H1 (cell line): ENCODE measurements at regions not wholly inside any gene's neighbourhood (a gene's known extent, or its start where the extent isn't known, plus 50 kb on each side); places are given as distances from the start of the nearest gene placed in this dataset.

Source experiments
- CTCF ChIA-PET: fragments of 300-600 bp; sonication (Branson Sonifier 250); formaldehyde crosslinking; loops from one replicate; lab custom pipeline; 2021; ENCODE audit not compliant: partially characterized antibody; lab: Charles Lee
- POLR2A ChIA-PET: fragments of 300-600 bp; sonication (Branson Sonifier 250); formaldehyde crosslinking; loops from one replicate; lab custom pipeline; 2021; ENCODE audit warnings: inconsistent platforms; ENCODE audit not compliant: partially characterized antibody; lab: Charles Lee
- DNase-seq, 2 experiments: peaks; one replicate each; pipeline versions ENCODE4 v3.0.0 to v3.0.0-alpha.2; 2010 to 2022; ENCODE audit warnings: low spot score in 2 of 2, low read depth in 1 of 2, mixed read lengths in 1 of 2
- FAIRE-seq: peaks from 2 replicates; lab custom pipeline; 2011; peaks lifted over from hg19 to GRCh38; lab: Jason Lieb, UNC
- H2AFZ ChIP-seq: 2 replicates; pipeline ENCODE4 v1.8.1; 2012; ENCODE audit warnings: low read length, inconsistent platforms
- H2AK5ac ChIP-seq: 2 replicates; pipeline ENCODE4 v1.6.1; 2013; ENCODE audit warnings: low read depth, low read length
- H2BK120ac ChIP-seq: replicated peaks from 2 replicates; pipeline ENCODE3; 2013; ENCODE audit warnings: low read depth, low read length, inconsistent platforms
- H2BK12ac ChIP-seq: 2 replicates; pipeline ENCODE4 v1.6.1; 2013; ENCODE audit warnings: low read depth, low read length
- H2BK15ac ChIP-seq: 2 replicates; pipeline ENCODE4 v1.6.1; 2013; ENCODE audit warnings: low read length
- H2BK20ac ChIP-seq: 2 replicates; pipeline ENCODE4 v1.6.1; 2013; ENCODE audit warnings: low read length
- H2BK5ac ChIP-seq: 2 replicates; pipeline ENCODE4 v1.6.1; 2013; ENCODE audit warnings: low read depth, low read length
- H3K14ac ChIP-seq: 2 replicates; pipeline ENCODE4 v1.6.1; 2013; ENCODE audit warnings: inconsistent platforms; ENCODE audit not compliant: insufficient read length
- H3K18ac ChIP-seq: 2 replicates; pipeline ENCODE4 v1.6.1; 2013; ENCODE audit warnings: low read length; ENCODE audit errors: extremely low read depth
- H3K23ac ChIP-seq: 2 replicates; pipeline ENCODE4 v1.6.1; 2013; ENCODE audit warnings: inconsistent platforms; ENCODE audit not compliant: insufficient read length
- H3K23me2 ChIP-seq: 2 replicates; pipeline ENCODE4 v1.6.1; 2013; ENCODE audit warnings: low read depth, low read length
- H3K27ac ChIP-seq: 2 replicates; pipeline ENCODE4 v1.6.1; 2011; ENCODE audit warnings: low read depth, low read length, inconsistent platforms
- H3K27me3 ChIP-seq, 4 experiments: replicated peaks in 1 of 4; 1 replicate in 1 of 4; 2 replicates in 3 of 4; pipeline versions ENCODE4 v1.6.1 to v1.8.1; 2011 to 2013; ENCODE audit warnings: low read length in 3 of 4, mild to moderate bottlenecking in 3 of 4, inconsistent platforms in 2 of 4, mixed read lengths in 2 of 4, moderate library complexity in 1 of 4; ENCODE audit not compliant: control insufficient read depth in 3 of 4, insufficient read depth in 3 of 4; ENCODE audit errors: extremely low read depth in 1 of 4
- H3K36me3 ChIP-seq, 4 experiments: 2 replicates each; pipeline versions ENCODE4 v1.6.1 to v1.8.1; 2011 to 2013; ENCODE audit warnings: mild to moderate bottlenecking in 4 of 4, low read length in 3 of 4, moderate library complexity in 2 of 4, control low read depth in 1 of 4, inconsistent platforms in 1 of 4; ENCODE audit not compliant: insufficient read depth in 4 of 4, control insufficient read depth in 2 of 4
- H3K4ac ChIP-seq: replicated peaks from 2 replicates; pipeline ENCODE3; 2013; ENCODE audit warnings: low read length, low read depth, mixed read lengths, inconsistent platforms; ENCODE audit not compliant: insufficient read length
- H3K4me1 ChIP-seq, 4 experiments: replicated peaks in 1 of 4; 1 replicate in 1 of 4; 2 replicates in 3 of 4; pipeline versions ENCODE4 v1.6.1 to v1.8.1; 2011 to 2013; ENCODE audit warnings: low read length in 3 of 4, inconsistent platforms in 2 of 4, mixed read lengths in 1 of 4; ENCODE audit not compliant: insufficient read depth in 4 of 4, control insufficient read depth in 3 of 4
- H3K4me2 ChIP-seq, 2 experiments: 2 replicates each; pipeline versions ENCODE4 v1.6.1 to v1.8.1; 2011 to 2013; ENCODE audit warnings: low read depth in 2 of 2, low read length in 2 of 2, control low read depth in 1 of 2, inconsistent platforms in 1 of 2, mild to moderate bottlenecking in 1 of 2; ENCODE audit not compliant: insufficient read depth in 1 of 2
- H3K4me3 ChIP-seq, 4 experiments: fragments of 200-600, 300-600 bp in 1 of 4; sonication (generic), shearing (Covaris generic), sonication (Bioruptor Twin) in 1 of 4; 2 replicates each; pipeline versions ENCODE4 v1.5.1 to v1.8.1; 2011 to 2016; ENCODE audit warnings: low read length in 4 of 4, low read depth in 3 of 4, control low read depth in 2 of 4, inconsistent platforms in 2 of 4, mild to moderate bottlenecking in 2 of 4, mixed read lengths in 1 of 4, moderate library complexity in 1 of 4; ENCODE audit not compliant: insufficient read depth in 2 of 4; ENCODE audit errors: extremely low read depth in 1 of 4
- H3K56ac ChIP-seq: replicated peaks from 2 replicates; pipeline ENCODE3; 2013; ENCODE audit warnings: low read depth, mild to moderate bottlenecking, mixed read lengths, low read length, inconsistent platforms; ENCODE audit not compliant: insufficient read length
- H3K79me1 ChIP-seq: 2 replicates; pipeline ENCODE4 v1.6.1; 2013; ENCODE audit warnings: low read depth, low read length, control low read depth
- H3K79me2 ChIP-seq, 2 experiments: 2 replicates each; pipeline versions ENCODE4 v1.6.1 to v1.8.1; 2012 to 2013; ENCODE audit warnings: low read length in 2 of 2, mild to moderate bottlenecking in 2 of 2, inconsistent platforms in 1 of 2; ENCODE audit not compliant: insufficient read depth in 2 of 2, control insufficient read depth in 1 of 2
- H3K9ac ChIP-seq, 4 experiments: replicated peaks in 1 of 4; 1 replicate in 1 of 4; 2 replicates in 3 of 4; pipeline versions ENCODE4 v1.6.1 to v1.8.1; 2011 to 2013; ENCODE audit warnings: low read depth in 3 of 4, low read length in 3 of 4, control low read depth in 2 of 4, mild to moderate bottlenecking in 2 of 4, moderate library complexity in 2 of 4, inconsistent platforms in 1 of 4; ENCODE audit errors: extremely low read depth in 1 of 4
- H3K9me3 ChIP-seq, 2 experiments: 2 replicates each; pipeline versions ENCODE4 v1.6.1 to v1.8.1; 2012 to 2013; ENCODE audit warnings: mild to moderate bottlenecking in 2 of 2, moderate library complexity in 2 of 2, control low read depth in 1 of 2, inconsistent platforms in 1 of 2, low read depth in 1 of 2, low read length in 1 of 2, mixed read lengths in 1 of 2; ENCODE audit not compliant: insufficient read depth in 2 of 2
- H4K20me1 ChIP-seq, 2 experiments: replicated peaks in 1 of 2; 2 replicates each; pipeline versions ENCODE3 to v1.8.1; 2011 to 2013; ENCODE audit warnings: inconsistent platforms in 2 of 2, low read length in 2 of 2, mild to moderate bottlenecking in 1 of 2; ENCODE audit not compliant: insufficient read depth in 2 of 2, control insufficient read depth in 1 of 2
- H4K5ac ChIP-seq: 2 replicates; pipeline ENCODE4 v1.6.1; 2013; ENCODE audit warnings: low read length, low read depth, mixed read lengths, inconsistent platforms; ENCODE audit not compliant: insufficient read length
- H4K8ac ChIP-seq: 2 replicates; pipeline ENCODE4 v1.8.0; 2013; ENCODE audit warnings: mild to moderate bottlenecking, moderate library complexity, low read length, inconsistent platforms; ENCODE audit not compliant: insufficient read depth; ENCODE audit errors: extremely low read depth
- H4K91ac ChIP-seq: replicated peaks from 2 replicates; pipeline ENCODE3; 2013; ENCODE audit warnings: low read length, mixed read lengths, inconsistent platforms; ENCODE audit not compliant: insufficient read length
- ATF2 ChIP-seq: IDR thresholded peaks from 2 replicates; pipeline ENCODE4 v1.6.1; 2012; ENCODE audit warnings: low read length, inconsistent platforms
- CTCF ChIP-seq, 3 experiments: IDR thresholded peaks; 1 replicate in 2 of 3; 2 replicates in 1 of 3; pipeline versions ENCODE4 v1.5.1 to v1.6.1; 2011; ENCODE audit warnings: low read length in 3 of 3, mild to moderate bottlenecking in 3 of 3, inconsistent platforms in 2 of 3, low read depth in 1 of 3, moderate library complexity in 1 of 3; ENCODE audit not compliant: insufficient read depth in 1 of 3; ENCODE audit errors: control extremely low read depth in 1 of 3
- GABPA ChIP-seq: IDR thresholded peaks from 2 replicates; pipeline ENCODE4 v1.6.1; 2011; ENCODE audit warnings: mild to moderate bottlenecking, low read length, moderate library complexity, borderline replicate concordance; ENCODE audit not compliant: insufficient read depth
- HDAC6 ChIP-seq: IDR thresholded peaks from one replicate; pipeline ENCODE4 v1.7.1; 2012; ENCODE audit warnings: low read depth, mild to moderate bottlenecking, inconsistent platforms, low read length, moderate library complexity
- JUND ChIP-seq: IDR thresholded peaks from 2 replicates; pipeline ENCODE4 v1.6.1; 2011; ENCODE audit warnings: mild to moderate bottlenecking, improper control_type of control experiment, low read length
- KDM4A ChIP-seq: IDR thresholded peaks from one replicate; pipeline ENCODE4 v1.7.1; 2012; ENCODE audit warnings: low read depth, mild to moderate bottlenecking, moderate library complexity, low read length, inconsistent platforms; ENCODE audit not compliant: severe bottlenecking
- TEAD4 ChIP-seq: IDR thresholded peaks from 2 replicates; pipeline ENCODE4 v1.6.1; 2012; ENCODE audit warnings: low read depth, low read length, inconsistent platforms, mixed read lengths
- USF2 ChIP-seq: IDR thresholded peaks from 2 replicates; pipeline ENCODE4 v1.6.1; 2011; ENCODE audit warnings: low read length, improper control_type of control experiment
- YY1 ChIP-seq: IDR thresholded peaks from 2 replicates; pipeline ENCODE4 v1.6.1; 2011; ENCODE audit warnings: low read depth, mild to moderate bottlenecking, low read length
- ZNF274 ChIP-seq: IDR thresholded peaks from 2 replicates; pipeline ENCODE4 v1.7.0; 2012; ENCODE audit warnings: low read length, borderline replicate concordance; ENCODE audit errors: extremely low read depth

- no peak overlapping the region for H3K23ac ChIP-seq
- CTCF ChIA-PET, result no interaction called here
- TF ChIP-seq CTCF (IDR thresholded peaks at IDR 0.05; ENCODE audit: control extremely low read depth in 1 of 3, insufficient read depth in 1 of 3, low read depth in 1 of 3, low read length in 3 of 3) (no peak), JUND (no peak), ATF2 (no peak), ZNF274 (no peak), KDM4A (no peak), GABPA (no peak), TEAD4 (no peak), USF2 (no peak), HDAC6 (no peak), YY1 (no peak)
Observed at GRCh38 chr2:217181512-217181911, 321.6 kb upstream of the TNP1 start.

More at GRCh38 chr2:217181512-217181911, 321.6 kb upstream of the TNP1 start:
- Histone ChIP-seq H4K5ac (no peak overlapping the region), H2AK5ac (no peak overlapping the region), H3K4me1 (peaks cover 0 to 2% (median 0%) of the 10 kb centered on the region in 4 experiments; a peak in 1 of 7 replicates), H2BK12ac (no peak overlapping the region), H2AFZ (no peak overlapping the region), H3K36me3 (no peaks in the 10 kb centered on the region), H3K4me2 (no peak overlapping the region), H3K23me2 (no peaks in the 10 kb centered on the region), H3K9me3 (no peaks in the 10 kb centered on the region; a peak in 1 of 4 replicates), H3K18ac (no peak overlapping the region), H3K4ac (no peak overlapping the region), H3K14ac (no peak overlapping the region), H4K20me1 (no peaks in the 10 kb centered on the region), H3K79me1 (no peaks in the 10 kb centered on the region), H4K8ac (no peak overlapping the region), H4K91ac (no peak overlapping the region), H2BK120ac (no peak overlapping the region), H2BK5ac (no peak overlapping the region), H3K27me3 (no peaks in the 10 kb centered on the region; a peak in 1 of 7 replicates), H3K56ac (no peak overlapping the region), H3K9ac (no peak overlapping the region), H3K4me3 (no peak overlapping the region), H2BK15ac (no peak overlapping the region), H2BK20ac (no peak overlapping the region), H3K79me2 (no peaks in the 10 kb centered on the region), H3K27ac (no peak overlapping the region)
- FAIRE-seq (no peak), DNase-seq (no peak)
- POLR2A ChIA-PET, result no interaction called here
